Esophagus muscularis mucosa (tissue), 4 donors: ENCODE measurements at regions not wholly inside any gene's neighbourhood (a gene's known extent, or its start where the extent isn't known, plus 50 kb on each side); places are given as distances from the start of the nearest gene placed in this dataset.

Experiments
- DNase-seq: peaks from one replicate; pipeline ENCODE4 v3.0.0-alpha.2; 2017; ENCODE audit errors: extremely low spot score
- H3K27ac ChIP-seq, 4 donors: fragments of 200-600 bp; sonication (generic); replicated peaks in 1 of 4; 1 replicate in 3 of 4; 2 replicates in 1 of 4; pipeline ENCODE4 v1.5.1; 2016 to 2019; ENCODE audit warnings: mild to moderate bottlenecking in 1 of 4
- H3K27me3 ChIP-seq, 4 donors: fragments of 200-600 bp; sonication (generic); one replicate each; pipeline versions ENCODE4 v1.5.1 to v1.6.0; 2016 to 2019
- H3K36me3 ChIP-seq, 4 donors: fragments of 200-600 bp; sonication (generic); one replicate each; pipeline ENCODE4 v1.5.1; 2016 to 2019
- H3K4me1 ChIP-seq, 4 donors: fragments of 200-600 bp; sonication (generic); one replicate each; pipeline ENCODE4 v1.5.1; 2016 to 2019
- H3K4me3 ChIP-seq, 4 donors: fragments of 200-600 bp; sonication (generic); 1 replicate in 2 of 4; 2 replicates in 2 of 4; pipeline ENCODE4 v1.5.1; 2016 to 2019; ENCODE audit warnings: mild to moderate bottlenecking in 4 of 4, moderate library complexity in 1 of 4
- H3K9me3 ChIP-seq, 4 donors: fragments of 200-600 bp; sonication (generic); 1 replicate in 3 of 4; 2 replicates in 1 of 4; pipeline ENCODE4 v1.5.1; 2016 to 2019
- EP300 ChIP-seq: sonication (generic); formaldehyde crosslinking; IDR thresholded peaks from one replicate; pipeline ENCODE4 v1.6.1; 2017; ENCODE audit warnings: antibody characterized with exemption
- POLR2A ChIP-seq: fragments of 450-650 bp; IDR thresholded peaks from one replicate; pipeline ENCODE4 v1.6.1; 2017; ENCODE audit warnings: antibody characterized with exemption, moderate library complexity, mild to moderate bottlenecking, low read depth
- POLR2AphosphoS5 ChIP-seq, 2 donors: sonication (generic); formaldehyde crosslinking; IDR thresholded peaks; one replicate each; pipeline ENCODE4 v1.6.1; 2017; ENCODE audit warnings: antibody characterized with exemption in 2 of 2
- WGBS: methylation state at CpG from one replicate; pipeline ENCODE4 v1.1.5; 2018; 5-methylcytosine and 5-hydroxymethylcytosine counted together
- intact Hi-C: fragments of 100-400 bp; cut with DNase I; formaldehyde crosslinking; loops from one replicate; pipeline ENCODE4 v1.15.1; 2023
- TF ChIP-seq, protein P1 (sequence below), 3 experiments: fragments of 200-600 bp in 2 of 3; fragments of 450-650 bp in 1 of 3; sonication (generic) in 2 of 3; IDR thresholded peaks; one replicate each; pipeline ENCODE4 v1.5.1; 2017 to 2019; ENCODE audit warnings: antibody characterized with exemption in 3 of 3, mild to moderate bottlenecking in 2 of 3, moderate library complexity in 1 of 3

DNA sequence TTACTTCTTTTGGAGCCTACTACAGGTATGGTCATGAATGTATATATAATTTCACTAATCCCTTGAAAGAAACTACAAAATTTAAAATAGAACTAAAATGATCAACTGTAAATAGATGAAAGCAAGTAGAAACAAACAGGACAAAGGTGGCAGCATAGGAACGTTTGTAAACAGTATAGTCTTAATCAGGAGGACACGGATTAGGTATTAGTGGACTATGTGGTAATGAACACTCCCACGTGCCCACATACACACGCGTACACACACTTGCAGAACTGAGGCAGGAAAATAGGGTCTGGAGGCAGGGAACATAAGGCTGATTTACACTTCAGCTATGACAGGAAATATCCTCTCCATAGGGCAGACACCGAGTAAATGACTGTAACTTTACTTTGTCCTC is 1397.8 kb downstream of the NCAM2 start:
- intact Hi-C loops: no loop called here

DNA sequence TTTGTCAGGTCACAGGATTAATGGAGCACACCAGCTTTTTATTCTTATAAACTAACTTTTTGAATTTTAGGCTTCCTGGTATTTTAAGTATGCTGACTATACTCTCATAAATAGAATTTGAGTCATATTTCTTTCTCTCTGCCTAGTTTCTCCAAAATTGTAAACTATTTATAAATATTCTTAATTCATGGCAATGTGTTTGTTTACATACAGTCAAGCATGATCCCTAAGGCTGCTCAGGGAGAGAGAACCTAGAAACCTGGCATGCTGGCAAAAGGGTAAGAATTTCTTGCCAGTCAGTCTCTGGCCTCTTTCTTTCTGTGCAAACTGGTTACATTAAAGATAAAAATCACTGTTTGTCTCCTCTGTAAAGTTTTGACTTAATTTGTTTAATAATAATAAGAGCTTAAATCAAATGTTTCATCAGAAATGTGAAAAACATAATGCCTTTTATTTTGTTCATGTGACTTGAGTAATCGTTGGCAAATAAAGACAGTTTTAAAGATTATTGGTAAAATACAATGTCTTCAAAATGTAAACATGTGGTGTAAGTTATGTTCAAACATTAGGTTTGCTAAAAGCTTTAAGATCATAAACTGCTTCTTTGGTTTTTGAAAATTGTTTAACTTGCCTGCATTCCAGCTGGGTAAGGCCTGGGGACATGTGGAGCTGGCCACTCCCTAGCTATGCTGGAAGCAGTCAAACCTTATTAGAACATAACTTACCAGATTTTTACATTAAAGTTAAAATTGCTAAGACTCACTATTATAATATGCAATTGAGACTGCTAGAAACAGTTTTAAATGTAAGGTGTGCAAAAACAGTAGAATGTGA is 1401.7 kb downstream of the NCAM2 start:
- no peak for DNase-seq
- Histone ChIP-seq H3K27me3 (no peaks in the 10 kb centered on the region), H3K4me1 (no peaks in the 10 kb centered on the region), H3K4me3 (no peak overlapping the region), H3K9me3 (no peaks in the 10 kb centered on the region), H3K36me3 (no peaks in the 10 kb centered on the region), H3K27ac (no peak overlapping the region)
- intact Hi-C loops: no loop called here
- 62% methylated on average over 1 of the region's 1 CpG for WGBS
- TF ChIP-seq EP300 (no peak), POLR2A (no peak), POLR2AphosphoS5 (IDR thresholded peaks at IDR 0.05) (no peak)
- TF ChIP-seq, protein P1, sequence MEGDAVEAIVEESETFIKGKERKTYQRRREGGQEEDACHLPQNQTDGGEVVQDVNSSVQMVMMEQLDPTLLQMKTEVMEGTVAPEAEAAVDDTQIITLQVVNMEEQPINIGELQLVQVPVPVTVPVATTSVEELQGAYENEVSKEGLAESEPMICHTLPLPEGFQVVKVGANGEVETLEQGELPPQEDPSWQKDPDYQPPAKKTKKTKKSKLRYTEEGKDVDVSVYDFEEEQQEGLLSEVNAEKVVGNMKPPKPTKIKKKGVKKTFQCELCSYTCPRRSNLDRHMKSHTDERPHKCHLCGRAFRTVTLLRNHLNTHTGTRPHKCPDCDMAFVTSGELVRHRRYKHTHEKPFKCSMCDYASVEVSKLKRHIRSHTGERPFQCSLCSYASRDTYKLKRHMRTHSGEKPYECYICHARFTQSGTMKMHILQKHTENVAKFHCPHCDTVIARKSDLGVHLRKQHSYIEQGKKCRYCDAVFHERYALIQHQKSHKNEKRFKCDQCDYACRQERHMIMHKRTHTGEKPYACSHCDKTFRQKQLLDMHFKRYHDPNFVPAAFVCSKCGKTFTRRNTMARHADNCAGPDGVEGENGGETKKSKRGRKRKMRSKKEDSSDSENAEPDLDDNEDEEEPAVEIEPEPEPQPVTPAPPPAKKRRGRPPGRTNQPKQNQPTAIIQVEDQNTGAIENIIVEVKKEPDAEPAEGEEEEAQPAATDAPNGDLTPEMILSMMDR (IDR thresholded peaks at IDR 0.05): no peak

More for the DNA sequence above, 1397.8 kb downstream of the NCAM2 start:
- DNase-seq: no peak
- no peak overlapping the region for H3K4me3 ChIP-seq
- no peaks in the 10 kb centered on the region for H3K9me3 ChIP-seq
- WGBS: 92% methylated on average over 6 of the region's 6 CpGs
- no peak for TF ChIP-seq EP300
- TF ChIP-seq POLR2A: no peak
- TF ChIP-seq, protein P1 (IDR thresholded peaks at IDR 0.05): no peak
- TF ChIP-seq POLR2AphosphoS5 (IDR thresholded peaks at IDR 0.05): no peak
- H3K4me1 ChIP-seq: no peaks in the 10 kb centered on the region
- no peak overlapping the region for H3K27ac ChIP-seq
- no peaks in the 10 kb centered on the region for H3K36me3 ChIP-seq
- H3K27me3 ChIP-seq: no peaks in the 10 kb centered on the region

DNA sequence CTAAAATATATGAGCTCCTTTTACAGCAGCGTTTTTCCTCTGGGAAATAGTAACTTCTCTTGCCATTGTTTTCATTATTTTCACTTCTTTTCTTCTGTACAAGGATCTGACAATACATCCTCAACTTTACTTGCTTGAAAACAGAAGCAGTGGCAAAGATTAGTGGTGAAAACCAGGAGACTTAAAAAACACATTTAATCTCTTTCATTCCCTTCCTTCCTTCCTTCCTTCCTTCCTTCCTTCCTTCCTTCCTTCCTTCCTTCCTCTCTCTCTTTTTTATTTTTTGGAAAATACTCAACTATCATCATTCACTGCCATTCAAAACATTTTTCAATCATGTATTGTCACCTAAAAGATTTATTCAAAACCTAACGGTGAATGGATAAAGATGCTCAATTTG is 1411.4 kb downstream of the NCAM2 start:
- Histone ChIP-seq H3K36me3 (no peaks in the 10 kb centered on the region), H3K4me1 (no peaks in the 10 kb centered on the region), H3K27me3 (no peaks in the 10 kb centered on the region), H3K9me3 (peaks cover 0 to 3% (median 0%) of the 10 kb centered on the region in 4 donors), H3K27ac (no peak overlapping the region), H3K4me3 (no peak overlapping the region)
- TF ChIP-seq POLR2AphosphoS5 (IDR thresholded peaks at IDR 0.05) (no peak), POLR2A (no peak), EP300 (no peak)
- TF ChIP-seq, protein P1 (IDR thresholded peaks at IDR 0.05): no peak
- intact Hi-C loops: no loop called here
- WGBS: 76% methylated on average over 2 of the region's 2 CpGs
- no peak for DNase-seq

DNA sequence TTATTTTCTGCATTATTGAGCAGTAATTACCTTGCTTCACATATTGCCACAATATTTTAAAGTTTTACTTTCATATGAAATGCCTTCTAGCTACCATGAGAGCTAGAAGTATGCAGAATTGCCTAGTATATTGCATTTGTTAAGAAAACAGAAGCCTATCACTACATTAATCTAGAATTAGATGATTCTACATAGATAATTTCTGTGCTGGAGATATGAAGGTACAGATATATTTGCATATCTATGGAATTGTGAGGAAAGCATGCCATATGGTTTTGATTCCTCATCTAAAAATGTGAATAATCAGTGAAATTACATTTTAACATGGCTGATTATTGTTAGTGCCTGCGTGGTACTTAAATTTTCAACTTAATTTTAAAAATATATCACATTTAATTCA is 1418.3 kb downstream of the NCAM2 start:
- Histone ChIP-seq H3K36me3 (no peaks in the 10 kb centered on the region), H3K27ac (no peak overlapping the region), H3K9me3 (peaks cover 0 to 3% (median 0%) of the 10 kb centered on the region in 4 donors), H3K27me3 (no peaks in the 10 kb centered on the region), H3K4me3 (no peak overlapping the region), H3K4me1 (no peaks in the 10 kb centered on the region)
- intact Hi-C loops: no loop called here
- WGBS: 79% methylated on average over 1 of the region's 1 CpG
- DNase-seq: no peak
- TF ChIP-seq EP300 (no peak), POLR2AphosphoS5 (IDR thresholded peaks at IDR 0.05) (no peak)
- TF ChIP-seq, protein P1 (IDR thresholded peaks at IDR 0.05): no peak
